Panc1 (cell line): ENCODE measurements at regions not wholly inside any gene's neighbourhood (a gene's known extent, or its start where the extent isn't known, plus 50 kb on each side); places are given as distances from the start of the nearest gene placed in this dataset.
"Not testable (repeated sequence)": the region's sequence is repeated elsewhere in the genome, so short reads cannot be mapped to it uniquely, and the experiment has no call there.

Experiments used
- CTCF ChIP-seq: fragments of 450-650 bp; IDR thresholded peaks from 2 replicates; pipeline ENCODE4 v1.5.1; 2017; ENCODE audit warnings: mild to moderate bottlenecking
- POLR2AphosphoS5 ChIP-seq: IDR thresholded peaks from 2 replicates; pipeline ENCODE4 v1.6.1; 2012; ENCODE audit warnings: mild to moderate bottlenecking, low read depth, low read length, moderate library complexity
- SIN3A ChIP-seq: IDR thresholded peaks from 2 replicates; pipeline ENCODE4 v1.6.1; 2012; ENCODE audit warnings: low read depth, mild to moderate bottlenecking, low read length, moderate library complexity, borderline replicate concordance; ENCODE audit not compliant: insufficient read depth
- TF ChIP-seq, protein P1 (sequence below), 2 experiments: IDR thresholded peaks; 2 replicates each; pipeline ENCODE4 v1.6.1; 2011 to 2012; ENCODE audit warnings: low read depth in 2 of 2, control low read depth in 1 of 2, low read length in 1 of 2, mild to moderate bottlenecking in 1 of 2, moderate library complexity in 1 of 2; ENCODE audit not compliant: insufficient read depth in 1 of 2

GRCh38 chr22:11599456-11599855 is 3928.5 kb upstream of the OR11H1 start:
- TF ChIP-seq CTCF, POLR2AphosphoS5, SIN3A: not testable (repeated sequence)
- TF ChIP-seq, protein P1, sequence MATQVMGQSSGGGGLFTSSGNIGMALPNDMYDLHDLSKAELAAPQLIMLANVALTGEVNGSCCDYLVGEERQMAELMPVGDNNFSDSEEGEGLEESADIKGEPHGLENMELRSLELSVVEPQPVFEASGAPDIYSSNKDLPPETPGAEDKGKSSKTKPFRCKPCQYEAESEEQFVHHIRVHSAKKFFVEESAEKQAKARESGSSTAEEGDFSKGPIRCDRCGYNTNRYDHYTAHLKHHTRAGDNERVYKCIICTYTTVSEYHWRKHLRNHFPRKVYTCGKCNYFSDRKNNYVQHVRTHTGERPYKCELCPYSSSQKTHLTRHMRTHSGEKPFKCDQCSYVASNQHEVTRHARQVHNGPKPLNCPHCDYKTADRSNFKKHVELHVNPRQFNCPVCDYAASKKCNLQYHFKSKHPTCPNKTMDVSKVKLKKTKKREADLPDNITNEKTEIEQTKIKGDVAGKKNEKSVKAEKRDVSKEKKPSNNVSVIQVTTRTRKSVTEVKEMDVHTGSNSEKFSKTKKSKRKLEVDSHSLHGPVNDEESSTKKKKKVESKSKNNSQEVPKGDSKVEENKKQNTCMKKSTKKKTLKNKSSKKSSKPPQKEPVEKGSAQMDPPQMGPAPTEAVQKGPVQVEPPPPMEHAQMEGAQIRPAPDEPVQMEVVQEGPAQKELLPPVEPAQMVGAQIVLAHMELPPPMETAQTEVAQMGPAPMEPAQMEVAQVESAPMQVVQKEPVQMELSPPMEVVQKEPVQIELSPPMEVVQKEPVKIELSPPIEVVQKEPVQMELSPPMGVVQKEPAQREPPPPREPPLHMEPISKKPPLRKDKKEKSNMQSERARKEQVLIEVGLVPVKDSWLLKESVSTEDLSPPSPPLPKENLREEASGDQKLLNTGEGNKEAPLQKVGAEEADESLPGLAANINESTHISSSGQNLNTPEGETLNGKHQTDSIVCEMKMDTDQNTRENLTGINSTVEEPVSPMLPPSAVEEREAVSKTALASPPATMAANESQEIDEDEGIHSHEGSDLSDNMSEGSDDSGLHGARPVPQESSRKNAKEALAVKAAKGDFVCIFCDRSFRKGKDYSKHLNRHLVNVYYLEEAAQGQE (IDR thresholded peaks at IDR 0.05; ENCODE audit: insufficient read depth in 1 of 2, low read depth in 2 of 2, low read length in 1 of 2): not testable (repeated sequence)
